Keratinocyte (primary cell): ENCODE measurements at regions not wholly inside any gene's neighbourhood (a gene's known extent, or its start where the extent isn't known, plus 50 kb on each side); places are given as distances from the start of the nearest gene placed in this dataset.

Experiments used
- CTCF ChIP-seq, 3 experiments: IDR thresholded peaks in 1 of 3; conservative IDR thresholded peaks in 1 of 3; optimal IDR thresholded peaks in 1 of 3; 2 replicates in 2 of 3; 3 replicates in 1 of 3; pipeline versions ENCODE3 to v1.5.1; 2011; ENCODE audit warnings: low read length in 3 of 3, mild to moderate bottlenecking in 3 of 3, moderate library complexity in 2 of 3, control low read depth in 1 of 3, inconsistent platforms in 1 of 3; ENCODE audit not compliant: insufficient read depth in 2 of 3; ENCODE audit errors: extremely low read depth in 1 of 3
- EZH2 ChIP-seq: IDR thresholded peaks from one replicate; pipeline ENCODE4 v1.6.1; 2012; ENCODE audit warnings: inconsistent platforms, mild to moderate bottlenecking, low read length, moderate library complexity

- no peak for TF ChIP-seq CTCF (optimal IDR thresholded peaks at IDR 0.05 in 1 of 3, IDR thresholded peaks at IDR 0.05 in 1 of 3, conservative IDR thresholded peaks at IDR 0.05 in 1 of 3; ENCODE audit: extremely low read depth in 1 of 3, insufficient read depth in 2 of 3, low read length in 3 of 3)
- TF ChIP-seq EZH2 = no peak
These were observed 115.2 kb downstream of the C12orf75 start for GRCh38 chr12:105445649-105446048.
